IgD-negative memory B cell (primary cell): ENCODE measurements at regions not wholly inside any gene's neighbourhood (a gene's known extent, or its start where the extent isn't known, plus 50 kb on each side); places are given as distances from the start of the nearest gene placed in this dataset.

Experiments used
- H3K27ac Mint-ChIP-seq, 3 donors: one replicate each; pipeline ENCODE4 v1.8.0; 2020 to 2022; ENCODE audit warnings: mild to moderate bottlenecking in 3 of 3, mixed read lengths in 3 of 3, moderate library complexity in 1 of 3
- H3K27me3 Mint-ChIP-seq: one replicate; pipeline ENCODE4 v1.8.0; 2021; ENCODE audit warnings: mixed read lengths
- H3K36me3 Mint-ChIP-seq: one replicate; pipeline ENCODE4 v1.8.0; 2020; ENCODE audit warnings: mild to moderate bottlenecking, mixed read lengths
- H3K4me1 Mint-ChIP-seq, 3 donors: one replicate each; pipeline ENCODE4 v1.8.0; 2020 to 2022; ENCODE audit warnings: mixed read lengths in 3 of 3, mild to moderate bottlenecking in 1 of 3
- H3K4me3 Mint-ChIP-seq, 4 donors: one replicate each; pipeline ENCODE4 v1.8.0; 2020 to 2022; ENCODE audit warnings: mild to moderate bottlenecking in 4 of 4, mixed read lengths in 4 of 4, moderate library complexity in 3 of 4
- H3K9me3 Mint-ChIP-seq, 3 donors: one replicate each; pipeline ENCODE4 v1.8.0; 2020 to 2021; ENCODE audit warnings: mixed read lengths in 3 of 3, mild to moderate bottlenecking in 1 of 3

DNA sequence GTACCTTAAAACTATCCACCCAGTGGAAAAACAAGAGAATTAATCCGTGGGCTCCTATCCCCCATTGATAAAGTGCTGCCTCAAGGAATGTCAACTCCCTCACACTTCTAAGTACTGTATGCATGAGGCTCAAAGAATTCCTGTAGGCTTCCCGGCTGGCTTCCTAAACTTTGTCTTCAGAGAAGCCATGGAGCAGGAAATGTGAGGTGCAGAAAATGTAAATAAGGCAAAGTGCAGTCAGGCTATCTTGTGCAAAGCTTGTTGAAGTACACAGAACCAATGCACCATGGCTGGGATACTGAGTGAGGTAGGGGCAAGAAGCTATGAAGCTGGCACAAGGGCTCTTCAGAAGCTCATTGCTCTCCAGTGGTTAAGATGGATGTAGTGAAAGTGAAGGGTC is 611.0 kb downstream of the FSCB start:
- Mint-ChIP-seq H3K9me3 (no peaks in the 10 kb centered on the region), H3K27ac (no peak overlapping the region), H3K4me1 (peaks cover 0 to 1% (median 0%) of the 10 kb centered on the region in 3 donors), H3K27me3 (no peaks in the 10 kb centered on the region), H3K4me3 (no peak overlapping the region), H3K36me3 (no peaks in the 10 kb centered on the region)

GRCh38 chr14:43894534-43894933 is 612.5 kb downstream of the FSCB start:
- no peaks in the 10 kb centered on the region for H3K9me3 Mint-ChIP-seq
- H3K4me3 Mint-ChIP-seq, result no peak overlapping the region
- H3K27me3 Mint-ChIP-seq, result no peaks in the 10 kb centered on the region
- peaks cover 0 to 1% (median 0%) of the 10 kb centered on the region in 3 donors for H3K4me1 Mint-ChIP-seq
- H3K36me3 Mint-ChIP-seq, result no peaks in the 10 kb centered on the region
- H3K27ac Mint-ChIP-seq, result no peak overlapping the region

- Mint-ChIP-seq H3K27ac (no peak overlapping the region), H3K4me1 (peaks cover 0 to 1% (median 0%) of the 10 kb centered on the region in 3 donors), H3K9me3 (peaks cover 0 to 4% (median 0%) of the 10 kb centered on the region in 3 donors), H3K36me3 (no peaks in the 10 kb centered on the region), H3K27me3 (no peaks in the 10 kb centered on the region), H3K4me3 (no peak overlapping the region)
These were observed 619.6 kb downstream of the FSCB start for GRCh38 chr14:43887523-43887922.

GRCh38 chr14:43877351-43877960 is 629.6 kb downstream of the FSCB start:
- Mint-ChIP-seq H3K36me3 (no peaks in the 10 kb centered on the region), H3K4me1 (peaks cover 0 to 1% (median 0%) of the 10 kb centered on the region in 3 donors), H3K4me3 (no peak overlapping the region), H3K27me3 (no peaks in the 10 kb centered on the region), H3K9me3 (no peaks in the 10 kb centered on the region), H3K27ac (no peak overlapping the region)

DNA sequence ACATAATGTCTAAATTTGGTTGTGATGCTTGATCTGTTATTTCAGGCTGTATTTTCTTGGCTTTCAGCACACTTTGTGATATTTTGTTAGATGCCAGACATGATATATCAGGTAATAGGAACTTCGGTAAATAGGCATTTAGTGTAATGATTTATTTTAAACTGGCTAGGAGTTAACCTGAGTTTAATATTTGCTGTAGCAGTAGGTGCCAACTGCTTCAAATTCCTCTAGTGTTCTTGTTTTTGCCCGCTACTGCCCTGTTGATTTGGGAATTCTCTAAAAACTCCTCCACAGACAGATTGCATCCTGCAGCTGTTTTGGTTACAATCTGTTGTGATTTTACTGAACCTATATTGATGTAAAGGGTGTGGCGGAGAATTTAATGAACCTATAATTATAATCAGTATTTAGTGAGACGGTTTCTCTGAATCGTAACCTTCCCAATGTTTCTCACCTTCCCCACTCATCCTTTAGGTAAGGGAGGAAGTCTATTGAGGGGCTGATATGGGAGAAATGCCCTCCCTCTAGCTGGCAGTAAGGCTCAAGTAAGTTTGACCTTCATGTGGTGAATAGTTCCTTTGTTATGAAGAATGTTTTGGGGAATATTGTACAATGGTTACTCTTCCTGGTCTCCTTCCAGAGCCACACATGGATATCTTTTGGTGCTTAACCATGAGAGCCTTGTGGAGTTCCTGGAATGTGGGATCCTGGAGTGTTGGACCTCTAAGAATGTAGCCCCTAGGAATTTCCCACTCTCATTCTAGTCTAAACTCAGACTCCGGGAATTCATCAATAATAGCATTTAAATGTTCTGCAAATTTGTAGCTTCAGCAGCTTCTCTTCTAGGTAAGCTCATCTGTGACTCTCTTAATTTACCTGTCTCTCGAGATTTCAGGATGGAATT is 634.1 kb downstream of the FSCB start:
- H3K4me1 Mint-ChIP-seq, result peaks cover 0 to 1% (median 0%) of the 10 kb centered on the region in 3 donors
- no peak overlapping the region for H3K27ac Mint-ChIP-seq
- H3K9me3 Mint-ChIP-seq, result peaks cover 0 to 3% (median 0%) of the 10 kb centered on the region in 3 donors
- H3K4me3 Mint-ChIP-seq, result no peak overlapping the region
- no peaks in the 10 kb centered on the region for H3K36me3 Mint-ChIP-seq
- no peaks in the 10 kb centered on the region for H3K27me3 Mint-ChIP-seq

DNA sequence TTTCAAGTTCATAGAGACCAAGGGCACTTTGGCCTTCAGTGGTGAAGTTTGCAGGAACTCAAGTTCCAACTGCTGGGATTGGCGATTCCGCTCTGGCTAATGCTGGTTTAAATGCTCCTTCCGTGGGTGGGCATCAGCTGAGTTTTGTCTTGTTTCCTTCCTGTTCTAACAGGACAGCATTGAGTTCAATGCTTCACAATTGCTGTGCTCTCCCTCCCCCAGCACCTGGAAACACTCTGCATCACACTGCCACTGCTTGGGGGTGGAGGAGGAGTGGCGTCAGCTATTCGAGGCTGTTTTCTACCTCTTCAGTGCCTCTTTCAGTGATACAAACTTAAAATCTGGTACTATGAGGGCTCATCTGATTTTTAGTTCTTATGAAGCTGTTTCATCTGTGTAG is 634.9 kb downstream of the FSCB start:
- Mint-ChIP-seq H3K36me3 (no peaks in the 10 kb centered on the region), H3K4me1 (no peaks in the 10 kb centered on the region), H3K4me3 (no peak overlapping the region), H3K9me3 (peaks cover 0 to 3% (median 0%) of the 10 kb centered on the region in 3 donors), H3K27ac (no peak overlapping the region), H3K27me3 (no peaks in the 10 kb centered on the region)

GRCh38 chr14:43858981-43859380 is 648.1 kb downstream of the FSCB start:
- no peak overlapping the region for H3K27ac Mint-ChIP-seq

GRCh38 chr14:43855556-43855955 is 651.5 kb downstream of the FSCB start:
- peaks cover 0 to 5% (median 3%) of the 10 kb centered on the region in 3 donors for H3K9me3 Mint-ChIP-seq
- no peaks in the 10 kb centered on the region for H3K4me1 Mint-ChIP-seq
- no peaks in the 10 kb centered on the region for H3K27me3 Mint-ChIP-seq
- H3K4me3 Mint-ChIP-seq, result no peak overlapping the region
- no peak overlapping the region for H3K27ac Mint-ChIP-seq
- H3K36me3 Mint-ChIP-seq, result no peaks in the 10 kb centered on the region

More at GRCh38 chr14:43858981-43859380, 648.1 kb downstream of the FSCB start:
- Mint-ChIP-seq H3K4me1 (no peaks in the 10 kb centered on the region), H3K36me3 (no peaks in the 10 kb centered on the region), H3K27me3 (no peaks in the 10 kb centered on the region), H3K9me3 (peaks cover 0 to 5% (median 0%) of the 10 kb centered on the region in 3 donors), H3K4me3 (no peak overlapping the region)

- H3K9me3 Mint-ChIP-seq, result peaks cover 0 to 5% (median 3%) of the 10 kb centered on the region in 3 donors
- no peak overlapping the region for H3K27ac Mint-ChIP-seq
- H3K4me3 Mint-ChIP-seq, result no peak overlapping the region
- no peaks in the 10 kb centered on the region for H3K36me3 Mint-ChIP-seq
- H3K27me3 Mint-ChIP-seq, result no peaks in the 10 kb centered on the region
- no peaks in the 10 kb centered on the region for H3K4me1 Mint-ChIP-seq
These were observed 653.5 kb downstream of the FSCB start for GRCh38 chr14:43853541-43853940.

DNA sequence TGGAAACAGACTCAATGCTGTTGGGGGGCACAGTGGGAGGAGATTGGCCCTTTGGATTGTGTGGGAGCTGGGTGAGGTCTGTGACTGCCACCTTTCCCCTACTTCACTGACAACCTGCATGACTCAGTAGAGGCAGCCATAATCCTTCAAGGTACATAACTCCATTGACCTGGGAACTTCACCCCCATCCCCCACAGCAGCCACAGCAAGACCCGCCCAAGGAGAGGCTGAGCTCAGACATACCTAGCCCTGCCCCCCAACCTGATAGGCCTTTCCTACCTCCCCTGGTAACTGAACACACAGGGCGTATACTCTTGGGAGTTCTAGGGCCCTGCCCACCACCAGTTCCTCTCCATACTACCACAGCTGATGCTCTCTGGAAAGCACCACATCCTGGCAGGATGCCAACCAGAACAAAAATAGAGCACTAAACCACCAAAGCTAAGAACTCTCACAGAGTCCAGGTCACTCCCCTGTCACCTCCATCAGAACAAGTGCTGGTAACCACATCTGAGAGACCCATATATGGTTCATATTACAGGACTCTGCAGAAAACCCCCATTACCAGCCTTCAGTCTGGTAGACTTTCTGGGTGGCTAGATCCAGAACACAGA is 703.9 kb downstream of the FSCB start:
- Mint-ChIP-seq H3K9me3 (peaks cover 0 to 7% (median 6%) of the 10 kb centered on the region in 3 donors), H3K36me3 (peaks cover 2% of the 10 kb centered on the region), H3K27ac (peak overlapping the region in 1 of 3 donors; percentile 24), H3K27me3 (no peaks in the 10 kb centered on the region), H3K4me1 (peaks cover 0 to 6% (median 6%) of the 10 kb centered on the region in 3 donors), H3K4me3 (no peak overlapping the region)

DNA sequence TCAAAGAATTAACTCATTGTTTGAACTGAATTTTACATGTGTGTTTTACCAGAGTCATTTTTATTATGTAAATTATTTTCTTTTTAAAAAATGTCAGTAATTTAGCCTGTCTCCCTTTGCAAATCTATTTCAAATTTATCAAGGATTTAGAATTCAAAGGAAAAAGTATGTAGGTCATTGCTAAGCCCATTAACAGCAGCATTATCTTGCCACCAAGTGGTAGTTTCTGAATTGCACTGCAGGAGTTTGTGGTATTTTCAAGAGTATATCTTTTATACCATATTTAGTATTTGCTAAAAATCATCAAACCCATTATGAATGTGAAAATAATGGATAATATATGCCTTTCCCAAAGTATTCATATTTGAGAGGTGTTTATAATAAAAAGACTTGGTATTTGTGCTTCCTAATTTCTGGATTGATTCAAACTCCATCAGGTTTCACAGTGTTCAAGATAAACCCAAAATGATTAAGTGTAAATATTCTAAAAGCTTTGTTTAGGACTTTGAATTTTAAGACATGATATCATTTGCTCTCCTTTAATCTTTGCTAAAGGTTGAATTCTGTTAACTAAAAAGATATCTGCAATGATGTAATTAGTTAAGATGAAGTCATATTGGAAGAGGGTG is 711.4 kb downstream of the FSCB start:
- Mint-ChIP-seq H3K4me1 (no peaks in the 10 kb centered on the region), H3K36me3 (no peaks in the 10 kb centered on the region), H3K9me3 (peaks cover 0 to 2% (median 0%) of the 10 kb centered on the region in 3 donors), H3K4me3 (no peak overlapping the region), H3K27me3 (no peaks in the 10 kb centered on the region), H3K27ac (no peak overlapping the region)

GRCh38 chr14:43793579-43793978 is 713.5 kb downstream of the FSCB start:
- H3K4me3 Mint-ChIP-seq, result no peak overlapping the region
- no peak overlapping the region for H3K27ac Mint-ChIP-seq
- H3K4me1 Mint-ChIP-seq, result no peaks in the 10 kb centered on the region
- H3K27me3 Mint-ChIP-seq, result no peaks in the 10 kb centered on the region
- H3K36me3 Mint-ChIP-seq, result no peaks in the 10 kb centered on the region
- H3K9me3 Mint-ChIP-seq, result no peaks in the 10 kb centered on the region

- Mint-ChIP-seq H3K36me3 (no peaks in the 10 kb centered on the region), H3K9me3 (no peaks in the 10 kb centered on the region), H3K27ac (no peak overlapping the region), H3K4me1 (no peaks in the 10 kb centered on the region), H3K4me3 (no peak overlapping the region), H3K27me3 (no peaks in the 10 kb centered on the region)
These were observed 714.1 kb downstream of the FSCB start for GRCh38 chr14:43792980-43793379.

GRCh38 chr14:43790681-43791080 is 716.4 kb downstream of the FSCB start:
- no peaks in the 10 kb centered on the region for H3K4me1 Mint-ChIP-seq
- no peak overlapping the region for H3K27ac Mint-ChIP-seq
- no peaks in the 10 kb centered on the region for H3K27me3 Mint-ChIP-seq
- H3K9me3 Mint-ChIP-seq, result no peaks in the 10 kb centered on the region
- H3K4me3 Mint-ChIP-seq, result no peak overlapping the region
- H3K36me3 Mint-ChIP-seq, result no peaks in the 10 kb centered on the region

- Mint-ChIP-seq H3K4me1 (no peaks in the 10 kb centered on the region), H3K4me3 (no peak overlapping the region), H3K36me3 (no peaks in the 10 kb centered on the region), H3K27me3 (no peaks in the 10 kb centered on the region), H3K9me3 (no peaks in the 10 kb centered on the region), H3K27ac (no peak overlapping the region)
These were observed 717.6 kb downstream of the FSCB start for GRCh38 chr14:43789458-43789857.
